BJ (cell line): ENCODE measurements at regions not wholly inside any gene's neighbourhood (a gene's known extent, or its start where the extent isn't known, plus 50 kb on each side); places are given as distances from the start of the nearest gene placed in this dataset.
"Not testable (repeated sequence)": the region's sequence is repeated elsewhere in the genome, so short reads cannot be mapped to it uniquely, and the experiment has no call there.

ENCODE experiments used
- CTCF ChIA-PET: fragments of 350-600 bp; formaldehyde crosslinking; extraction: SDS; loops from one replicate; lab custom pipeline; 2021; ENCODE audit warnings: antibody characterized with exemption, inconsistent platforms; lab: Yijun Ruan, JAX
- POLR2A ChIA-PET: fragments of 300-600 bp; sonication (Branson Sonifier 250); formaldehyde crosslinking; extraction: SDS; loops from one replicate; lab custom pipeline; 2021; ENCODE audit warnings: antibody characterized with exemption; lab: Charles Lee
- DNase-seq: peaks from one replicate; pipeline ENCODE4 v3.0.0-alpha.2; 2011; ENCODE audit warnings: low read depth
- H3K27me3 ChIP-seq: 2 replicates; pipeline ENCODE4 v1.6.0; 2011; ENCODE audit warnings: low read length; ENCODE audit not compliant: control insufficient read depth, insufficient read depth
- H3K36me3 ChIP-seq: 2 replicates; pipeline ENCODE4 v1.5.1; 2011; ENCODE audit warnings: low read length; ENCODE audit not compliant: control insufficient read depth, insufficient read depth
- H3K4me3 ChIP-seq: 2 replicates; pipeline ENCODE4 v1.5.1; 2011; ENCODE audit warnings: low read depth, mild to moderate bottlenecking, control low read depth, low read length
- TF ChIP-seq, protein P1 (sequence below): IDR thresholded peaks from 2 replicates; pipeline ENCODE4 v1.5.1; 2011; ENCODE audit warnings: low read depth, mild to moderate bottlenecking, control low read depth, inconsistent platforms, low read length, moderate library complexity; ENCODE audit not compliant: insufficient read depth

DNA sequence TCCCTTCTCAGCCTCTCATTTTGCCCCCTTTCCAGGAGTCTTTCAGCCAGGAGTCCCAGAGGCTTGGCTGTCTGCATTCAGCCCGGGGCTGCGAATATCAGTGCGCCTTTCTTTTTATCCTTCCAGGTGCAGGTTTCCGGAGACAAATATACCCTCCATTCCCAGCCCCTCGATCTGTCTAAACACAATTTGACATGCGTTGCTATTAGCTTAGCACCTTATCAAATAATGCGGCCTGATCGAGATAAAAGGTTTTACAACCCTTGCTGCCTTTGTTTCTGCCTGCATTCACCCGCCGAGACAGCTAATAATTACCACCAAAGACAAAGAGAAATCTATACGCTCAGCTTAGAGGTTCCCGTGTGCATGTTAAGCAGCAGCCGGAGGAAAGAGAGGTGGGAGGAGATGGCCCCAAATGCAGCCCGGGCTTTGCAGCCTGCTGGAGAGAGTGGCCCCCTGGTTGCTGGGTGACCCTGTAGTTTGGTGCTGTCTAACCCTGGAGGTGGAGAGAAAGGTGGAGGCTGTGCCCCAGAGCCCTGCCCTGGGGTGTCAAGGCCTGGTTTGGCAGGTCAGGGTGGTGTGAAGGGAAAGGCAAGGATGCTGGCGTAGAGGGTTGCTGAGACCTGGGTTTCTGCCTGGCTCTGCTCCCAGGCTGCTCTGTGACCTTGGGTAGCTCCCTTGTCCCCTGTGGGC, 185.3 kb downstream of the RPS24 start:
- Histone ChIP-seq H3K36me3 (no peaks in the 10 kb centered on the region), H3K4me3 (no peak overlapping the region), H3K27me3 (no peaks in the 10 kb centered on the region)
- ChIA-PET CTCF (interaction anchor here (0.8 to 3.0 kb wide), 3 partner anchors 9 to 976 kb away, joined by 3 to 12 read pairs (median 4); no protein-coding TSS in a partner anchor), POLR2A (no interaction called here)
- TF ChIP-seq, protein P1, sequence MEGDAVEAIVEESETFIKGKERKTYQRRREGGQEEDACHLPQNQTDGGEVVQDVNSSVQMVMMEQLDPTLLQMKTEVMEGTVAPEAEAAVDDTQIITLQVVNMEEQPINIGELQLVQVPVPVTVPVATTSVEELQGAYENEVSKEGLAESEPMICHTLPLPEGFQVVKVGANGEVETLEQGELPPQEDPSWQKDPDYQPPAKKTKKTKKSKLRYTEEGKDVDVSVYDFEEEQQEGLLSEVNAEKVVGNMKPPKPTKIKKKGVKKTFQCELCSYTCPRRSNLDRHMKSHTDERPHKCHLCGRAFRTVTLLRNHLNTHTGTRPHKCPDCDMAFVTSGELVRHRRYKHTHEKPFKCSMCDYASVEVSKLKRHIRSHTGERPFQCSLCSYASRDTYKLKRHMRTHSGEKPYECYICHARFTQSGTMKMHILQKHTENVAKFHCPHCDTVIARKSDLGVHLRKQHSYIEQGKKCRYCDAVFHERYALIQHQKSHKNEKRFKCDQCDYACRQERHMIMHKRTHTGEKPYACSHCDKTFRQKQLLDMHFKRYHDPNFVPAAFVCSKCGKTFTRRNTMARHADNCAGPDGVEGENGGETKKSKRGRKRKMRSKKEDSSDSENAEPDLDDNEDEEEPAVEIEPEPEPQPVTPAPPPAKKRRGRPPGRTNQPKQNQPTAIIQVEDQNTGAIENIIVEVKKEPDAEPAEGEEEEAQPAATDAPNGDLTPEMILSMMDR: no peak
- DNase-seq: no peak

DNA sequence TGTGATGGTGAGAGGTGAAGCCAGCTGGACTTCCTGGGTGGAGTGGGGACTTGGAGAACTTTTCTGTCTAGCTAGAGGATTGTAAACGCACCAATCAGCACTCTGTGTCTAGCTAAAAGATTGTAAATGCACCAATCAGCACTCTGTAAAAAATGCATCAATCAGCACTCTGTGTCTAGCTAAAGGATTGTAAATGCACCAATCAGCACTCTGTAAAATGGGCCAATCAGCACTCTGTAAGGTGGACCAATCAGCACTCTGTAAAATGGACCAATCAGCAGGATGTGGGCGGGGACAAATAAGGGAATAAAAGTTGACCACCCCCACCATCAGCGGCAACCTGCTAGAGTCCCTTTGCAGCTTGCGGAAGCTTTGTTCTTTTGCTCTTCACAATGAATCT, 185.9 kb downstream of the RPS24 start:
- H3K36me3 ChIP-seq, POLR2A ChIA-PET, H3K27me3 ChIP-seq, H3K4me3 ChIP-seq, DNase-seq: not testable (repeated sequence)
- CTCF ChIA-PET: interaction anchor here (0.8 to 3.0 kb wide), 5 partner anchors 8 to 976 kb away, joined by 3 to 12 read pairs (median 3); no protein-coding TSS in a partner anchor

DNA sequence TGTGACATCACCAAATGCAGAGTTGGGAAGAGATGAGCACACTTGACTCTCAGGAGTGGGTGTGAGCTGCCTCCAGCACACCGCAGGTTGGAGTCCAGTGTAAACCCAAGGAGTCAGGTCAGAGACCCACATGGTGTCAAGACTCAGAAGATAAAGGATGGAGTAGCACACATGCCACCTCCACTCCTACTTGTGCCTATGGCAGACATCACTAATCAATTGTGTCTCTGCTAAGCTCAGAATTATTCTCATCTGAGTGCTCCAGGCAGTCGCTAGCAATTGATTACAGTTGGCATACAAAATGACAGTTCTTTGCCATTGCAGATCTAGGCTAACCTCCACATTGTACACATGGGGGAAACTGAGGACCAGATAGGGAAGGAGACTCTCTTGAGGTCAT, 187.1 kb downstream of the RPS24 start:
- H3K27me3 ChIP-seq: no peaks in the 10 kb centered on the region
- TF ChIP-seq, protein P1: no peak
- POLR2A ChIA-PET: no interaction called here
- H3K36me3 ChIP-seq: no peaks in the 10 kb centered on the region
- no peak for DNase-seq
- CTCF ChIA-PET: interaction anchor here (1.1 to 1.3 kb wide), 3 partner anchors 10 to 117 kb away, joined by 3 to 4 read pairs (median 3); no protein-coding TSS in a partner anchor
- no peak overlapping the region for H3K4me3 ChIP-seq

DNA sequence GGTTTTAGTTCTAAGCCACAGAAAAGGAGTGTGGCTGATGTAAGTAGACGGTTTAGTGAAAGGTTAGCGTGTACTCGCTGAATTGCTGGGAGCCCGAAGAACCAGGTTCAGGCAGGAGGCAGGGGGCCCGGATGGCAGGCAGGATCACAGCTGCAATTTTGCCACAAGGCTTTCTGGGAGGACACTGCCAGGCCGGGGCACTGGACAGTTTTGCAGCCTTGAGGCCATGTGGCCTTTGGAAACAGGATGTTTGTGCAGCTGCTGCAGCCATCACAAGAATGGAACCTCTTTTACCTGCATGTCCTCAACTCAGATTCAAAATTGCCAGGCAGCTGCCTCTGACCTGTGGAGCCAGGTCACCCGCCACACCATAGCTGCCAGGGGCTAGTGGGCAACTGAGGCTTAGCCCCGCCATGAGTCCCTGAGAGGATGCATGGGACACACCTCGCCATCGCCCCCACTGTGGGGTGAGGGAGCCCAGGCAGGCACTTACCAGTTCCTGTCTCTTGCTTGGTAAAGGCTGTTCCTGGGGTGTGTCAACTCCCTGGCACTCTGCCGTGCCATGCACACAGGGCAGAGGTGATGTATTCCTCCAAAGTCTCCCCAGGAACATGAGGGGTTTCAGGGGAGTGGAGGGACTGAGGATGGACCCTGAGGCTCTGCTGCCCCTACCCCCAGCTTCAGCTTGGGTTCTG, 188.6 kb downstream of the RPS24 start:
- H3K36me3 ChIP-seq: no peaks in the 10 kb centered on the region
- no peaks in the 10 kb centered on the region for H3K27me3 ChIP-seq
- POLR2A ChIA-PET: no interaction called here
- DNase-seq: no peak
- TF ChIP-seq, protein P1: no peak
- H3K4me3 ChIP-seq: no peak overlapping the region
- CTCF ChIA-PET: interaction anchor here (1.0 to 1.2 kb wide), 3 partner anchors 175 to 449 kb away, joined by 4 to 6 read pairs (median 4); no protein-coding TSS in a partner anchor

DNA sequence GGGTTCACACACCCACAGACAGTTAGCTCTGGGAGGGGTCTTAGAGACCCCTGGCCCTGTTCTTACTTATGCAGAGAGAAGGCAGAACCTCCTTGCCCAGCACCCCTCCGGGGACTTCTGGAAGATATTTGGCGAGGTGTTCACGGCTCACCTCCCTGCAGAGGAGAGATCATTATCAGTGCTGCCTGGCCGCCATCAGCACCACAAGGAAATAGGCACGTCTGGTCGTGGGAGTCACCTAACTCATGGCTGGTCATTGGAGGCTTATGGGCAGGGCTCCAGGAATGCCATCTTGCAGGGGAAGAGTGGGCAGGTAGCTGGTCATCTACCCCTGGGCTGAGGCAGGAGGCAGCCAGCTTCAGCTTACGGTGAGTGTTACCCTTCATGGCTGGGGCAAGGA, 189.4 kb downstream of the RPS24 start:
- CTCF ChIA-PET: interaction anchor here (1.2 to 1.3 kb wide), 3 partner anchors 8 to 176 kb away, joined by 3 to 5 read pairs (median 4); no protein-coding TSS in a partner anchor
- POLR2A ChIA-PET: no interaction called here

More for the DNA sequence above, 189.4 kb downstream of the RPS24 start:
- Histone ChIP-seq H3K36me3 (no peaks in the 10 kb centered on the region), H3K4me3 (no peak overlapping the region), H3K27me3 (no peaks in the 10 kb centered on the region)
- TF ChIP-seq, protein P1: no peak
- no peak for DNase-seq
